Fibroblast of skin of scalp (primary cell): ENCODE measurements at regions not wholly inside any gene's neighbourhood (a gene's known extent, or its start where the extent isn't known, plus 50 kb on each side); places are given as distances from the start of the nearest gene placed in this dataset.
A peak's percentile ranks its signal among the peaks of the same experiment; 100 is the strongest.

ENCODE experiments used
- DNase-seq: peaks from one replicate; pipeline ENCODE4 v3.0.0-alpha.2; 2013

DNA sequence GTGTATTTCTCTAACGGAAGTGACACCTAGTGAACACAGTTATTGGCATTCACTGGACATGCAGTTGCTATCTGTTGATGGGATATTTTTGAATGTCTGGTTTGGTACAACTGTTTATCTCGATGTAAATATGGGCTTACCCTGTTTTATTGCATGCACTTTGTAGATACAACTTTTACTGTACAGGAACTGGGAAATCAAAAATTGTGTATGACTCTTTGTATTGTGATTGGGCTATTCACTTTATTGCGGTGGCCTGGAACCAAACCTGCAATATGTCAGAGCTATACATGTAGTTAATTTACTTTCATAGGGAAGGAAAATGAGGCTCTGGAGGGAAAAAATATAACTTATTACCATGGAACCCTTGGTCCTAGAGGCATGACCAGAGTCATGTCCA, 380.7 kb upstream of the KIRREL3 start:
- DNase-seq, result no peak

DNA sequence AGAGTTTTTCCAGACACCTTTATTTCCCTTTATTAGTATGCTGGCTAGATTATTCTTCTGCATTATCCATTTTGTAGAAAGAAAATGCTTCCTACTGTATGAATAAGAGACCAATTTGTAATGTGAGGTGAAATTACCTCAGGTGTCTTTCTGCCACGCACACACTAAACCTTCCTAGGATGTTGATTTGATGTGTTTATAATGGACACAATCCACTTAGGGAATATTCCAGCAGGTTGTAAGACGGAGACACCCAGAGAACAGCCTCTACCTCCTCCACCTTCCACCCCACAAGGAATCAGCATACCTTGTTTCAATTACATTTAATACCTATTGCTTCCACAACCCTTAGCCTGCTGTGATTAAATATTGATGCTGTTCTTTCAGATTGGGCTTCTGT, 379.1 kb upstream of the KIRREL3 start:
- no peak for DNase-seq

- no peak for DNase-seq
Measured at GRCh38 chr11:127376301-127376700, 375.7 kb upstream of the KIRREL3 start.

GRCh38 chr11:127369356-127369755, 368.8 kb upstream of the KIRREL3 start:
- DNase-seq, result no peak

GRCh38 chr11:127362754-127363308, 362.3 kb upstream of the KIRREL3 start:
- no peak for DNase-seq

DNA sequence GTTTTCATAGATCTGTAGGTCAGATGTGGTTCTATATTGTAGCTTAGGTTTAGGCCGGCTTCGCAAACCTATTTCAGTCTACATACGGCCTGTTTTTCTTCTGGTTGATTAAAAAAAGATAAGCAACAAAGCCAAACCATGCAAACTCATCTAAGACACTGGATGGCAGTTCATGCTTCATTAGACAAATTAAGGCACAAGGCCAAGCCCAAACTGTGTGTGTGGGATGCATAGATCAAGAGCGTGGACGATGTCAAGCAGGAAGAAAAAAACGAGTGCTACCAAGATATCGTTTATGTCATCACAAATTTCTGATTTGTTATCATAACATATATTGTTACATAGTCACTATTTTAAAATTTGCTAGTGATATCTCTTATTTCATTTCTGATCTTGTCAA, 357.6 kb upstream of the KIRREL3 start:
- no peak for DNase-seq

GRCh38 chr11:127350476-127350875, 349.9 kb upstream of the KIRREL3 start:
- DNase-seq, result no peak

DNA sequence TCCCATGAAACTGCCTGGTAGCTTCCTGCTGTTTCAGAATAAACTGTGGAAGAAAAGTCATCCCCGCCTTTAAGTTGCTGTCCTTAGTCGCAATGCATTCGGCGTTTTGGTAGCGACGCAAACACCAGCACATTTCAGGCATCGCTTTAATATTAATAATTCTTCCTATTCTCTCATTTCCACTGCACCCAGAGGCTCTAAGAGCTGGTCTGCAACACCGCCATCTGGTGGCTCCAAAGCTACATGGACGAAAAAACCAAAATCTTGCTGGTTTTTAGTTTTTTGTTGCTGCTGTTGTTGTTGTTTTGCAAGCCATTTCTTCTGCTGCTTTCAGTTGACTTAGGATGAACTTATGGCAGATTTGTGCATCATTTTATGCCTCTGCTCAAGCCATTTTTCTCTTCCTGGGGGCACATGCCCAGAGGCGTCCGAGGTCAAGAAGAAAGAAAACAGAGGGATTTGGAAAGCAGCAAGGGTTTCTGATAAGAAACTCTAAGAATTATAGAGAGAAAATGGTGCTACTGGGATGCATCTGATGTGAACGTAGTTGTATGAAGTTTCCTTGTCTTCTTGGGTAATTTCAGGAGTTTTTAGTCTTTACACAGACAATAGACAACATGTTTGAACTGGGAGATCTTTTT, 345.4 kb upstream of the KIRREL3 start:
- peak; percentile 44 for DNase-seq

DNA sequence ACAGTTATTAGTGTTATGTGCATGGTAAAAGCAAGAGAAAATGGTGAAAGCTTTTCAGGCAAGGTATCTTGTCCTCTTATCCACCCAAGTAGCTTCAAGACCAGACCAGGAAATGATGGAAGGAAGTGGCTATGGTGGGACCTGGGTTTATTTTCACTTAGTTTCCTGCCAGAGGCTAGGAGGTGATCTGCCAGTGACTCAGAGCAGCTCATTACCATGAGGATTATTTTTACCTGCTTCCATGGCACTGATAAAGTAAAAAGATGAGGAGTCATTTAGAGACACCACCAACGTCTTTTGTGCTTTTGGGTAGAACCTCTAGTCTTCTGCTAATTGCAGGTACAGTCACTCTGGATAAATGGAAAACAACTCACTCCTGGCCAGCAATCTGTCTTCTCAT, 339.9 kb upstream of the KIRREL3 start:
- no peak for DNase-seq

- DNase-seq, result no peak
Measured at GRCh38 chr11:127339376-127339775, 338.8 kb upstream of the KIRREL3 start.

DNA sequence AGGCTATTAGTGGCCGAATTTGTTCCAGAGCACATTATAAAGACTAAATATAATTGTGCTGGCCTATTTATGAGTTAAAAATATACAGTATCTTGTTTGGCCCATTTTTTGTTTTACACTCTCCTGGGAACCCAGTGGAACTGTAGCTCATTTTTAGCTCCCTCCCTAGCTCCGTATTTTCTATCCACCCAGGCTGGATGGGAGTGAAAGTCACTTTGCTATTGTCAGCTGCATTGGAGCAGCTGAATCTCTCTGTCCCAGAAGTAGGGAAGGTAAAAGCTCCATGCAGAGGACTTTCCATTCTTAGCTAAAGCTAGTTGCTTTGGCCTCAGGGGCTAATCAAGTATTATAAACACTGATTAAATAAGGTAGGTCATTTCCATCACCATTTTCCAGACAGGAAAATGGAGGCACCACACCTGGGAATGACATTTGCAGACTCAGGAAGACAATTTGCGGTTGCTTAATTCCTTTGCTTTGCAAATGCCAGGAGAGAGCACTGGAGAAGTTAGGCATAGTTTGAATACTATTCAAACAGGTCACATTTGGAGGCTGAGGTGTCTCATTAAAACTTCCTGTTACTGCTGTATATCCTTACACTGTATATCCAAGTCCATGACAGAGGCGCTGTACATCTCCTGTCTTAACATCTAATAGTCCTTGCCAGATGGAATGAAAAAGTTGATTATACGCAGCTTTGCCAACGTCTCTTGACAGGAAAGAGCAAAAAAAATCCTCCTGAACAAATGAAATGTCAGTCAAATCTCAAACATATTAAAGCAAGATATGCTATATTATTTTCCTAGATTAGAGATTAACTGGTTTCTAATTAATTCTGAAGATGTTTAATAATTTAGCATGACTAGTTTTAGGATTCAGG, 338.1 kb upstream of the KIRREL3 start:
- DNase-seq, result no peak

GRCh38 chr11:127334466-127334865, 333.9 kb upstream of the KIRREL3 start:
- DNase-seq, result no peak

DNA sequence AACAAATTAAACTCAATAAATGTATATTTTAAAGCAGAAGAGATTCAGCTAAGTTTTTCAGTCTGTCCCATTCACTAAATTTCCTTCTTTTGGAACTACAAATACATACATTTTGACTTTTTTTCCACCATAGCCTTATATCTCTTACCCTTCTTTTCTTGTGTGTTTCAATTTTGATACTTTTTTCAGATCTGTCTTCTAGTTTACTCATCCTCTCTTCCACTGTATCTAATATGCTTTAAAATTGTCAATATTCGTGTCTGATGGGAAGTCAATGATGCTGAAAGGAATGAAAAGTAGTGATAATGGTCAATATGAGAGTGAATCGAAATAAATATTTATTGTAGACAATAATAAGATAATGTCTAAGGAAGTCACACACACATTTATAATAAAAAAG, 332.3 kb upstream of the KIRREL3 start:
- no peak for DNase-seq

GRCh38 chr11:127330044-127330443, 329.5 kb upstream of the KIRREL3 start:
- no peak for DNase-seq

GRCh38 chr11:127308291-127308690, 307.7 kb upstream of the KIRREL3 start:
- no peak for DNase-seq

GRCh38 chr11:127307700-127308099, 307.1 kb upstream of the KIRREL3 start:
- DNase-seq, result no peak

GRCh38 chr11:127304634-127305033, 304.1 kb upstream of the KIRREL3 start:
- no peak for DNase-seq

- no peak for DNase-seq
Measured at GRCh38 chr11:127288926-127289325, 288.4 kb upstream of the KIRREL3 start.

- DNase-seq, result no peak
Measured at GRCh38 chr11:127281534-127281933, 281.0 kb upstream of the KIRREL3 start.

DNA sequence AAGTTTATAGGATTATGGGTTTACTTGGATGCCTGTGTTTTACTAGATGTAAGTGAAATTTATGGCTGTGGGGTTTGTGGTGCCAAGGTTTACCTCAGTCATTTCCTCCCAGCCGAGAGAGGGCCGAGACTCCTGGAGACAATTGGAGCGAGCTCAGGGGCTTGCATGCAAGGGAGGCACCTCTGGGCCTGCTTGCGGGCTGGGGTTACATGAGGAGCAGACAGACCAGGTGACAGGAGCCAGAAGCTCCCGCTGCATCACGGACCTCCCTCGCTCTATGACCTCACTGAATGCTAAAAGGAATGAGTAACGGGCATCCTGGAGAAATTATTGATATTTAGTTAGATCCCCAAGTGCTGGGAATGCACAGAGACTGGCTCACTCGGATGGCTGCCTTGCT, 275.2 kb upstream of the KIRREL3 start:
- no peak for DNase-seq

DNA sequence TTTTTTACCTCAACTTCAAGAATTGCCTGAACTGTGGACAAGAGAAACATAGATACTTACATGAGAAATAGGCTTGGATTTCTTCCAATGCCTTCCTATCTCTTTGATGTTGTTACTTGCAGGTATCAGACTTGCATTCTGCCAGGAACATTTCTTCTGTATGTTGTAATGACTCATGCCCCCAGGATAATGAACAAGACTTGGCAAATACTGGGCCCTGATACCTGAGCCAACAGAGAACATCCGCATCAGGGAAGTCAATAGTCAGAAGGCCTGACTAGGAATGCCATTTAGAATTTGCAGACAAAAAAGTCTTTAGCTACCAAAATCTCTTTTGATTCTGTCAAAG, 273.7 kb upstream of the KIRREL3 start:
- DNase-seq, result no peak

- DNase-seq, result no peak
Measured at GRCh38 chr11:127273593-127274327, 273.2 kb upstream of the KIRREL3 start.

DNA sequence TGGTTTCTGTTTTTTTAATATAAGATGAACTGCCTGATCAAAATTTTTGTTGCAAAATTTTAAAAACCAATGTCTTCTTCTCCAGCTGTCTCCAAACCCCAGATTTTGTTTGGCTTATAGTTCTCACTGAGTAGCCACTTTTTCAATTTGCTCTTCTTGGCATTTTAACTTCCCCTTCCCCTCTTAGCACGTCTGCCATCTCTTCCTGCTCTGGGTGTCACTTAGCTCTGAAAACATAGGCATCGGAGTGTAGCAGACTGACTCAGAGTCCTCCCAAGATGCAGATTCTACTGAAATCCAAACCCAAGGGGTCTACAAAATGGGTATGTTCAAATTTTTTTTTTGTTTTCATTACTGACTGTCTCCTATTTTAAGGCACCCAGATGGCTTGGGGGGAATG, 270.3 kb upstream of the KIRREL3 start:
- DNase-seq, result no peak
